GM19395 (cell line): ENCODE measurements at regions not wholly inside any gene's neighbourhood (a gene's known extent, or its start where the extent isn't known, plus 50 kb on each side); places are given as distances from the start of the nearest gene placed in this dataset.

Source experiments
- ATAC-seq: cut with Tn5 transposase; IDR thresholded peaks from one replicate; pipeline ENCODE4 v1.9.1; 2021; ENCODE audit warnings: mild to moderate bottlenecking, moderate library complexity; ENCODE audit not compliant: unreplicated experiment

DNA sequence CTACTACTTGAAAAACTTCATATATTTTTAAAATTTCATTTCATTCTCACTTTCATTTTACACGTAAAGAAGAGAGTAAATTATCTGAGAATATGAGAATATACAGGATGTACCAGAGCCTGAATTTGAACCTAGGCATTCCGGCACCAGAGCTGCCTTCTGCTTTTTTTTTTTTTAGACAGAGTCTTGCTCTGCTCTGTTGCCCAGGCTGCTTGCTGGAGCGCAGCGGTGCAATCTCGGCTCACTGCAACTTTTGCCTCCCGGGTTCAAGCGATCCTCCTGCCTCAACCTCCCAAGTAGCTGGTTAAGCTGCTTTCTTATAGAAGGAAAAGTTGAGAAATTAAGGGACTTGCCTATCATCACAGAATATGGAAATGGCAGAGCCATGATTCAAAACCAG lies 540.1 kb downstream of the EBF1 start:
- ATAC-seq = peak; percentile 60

DNA sequence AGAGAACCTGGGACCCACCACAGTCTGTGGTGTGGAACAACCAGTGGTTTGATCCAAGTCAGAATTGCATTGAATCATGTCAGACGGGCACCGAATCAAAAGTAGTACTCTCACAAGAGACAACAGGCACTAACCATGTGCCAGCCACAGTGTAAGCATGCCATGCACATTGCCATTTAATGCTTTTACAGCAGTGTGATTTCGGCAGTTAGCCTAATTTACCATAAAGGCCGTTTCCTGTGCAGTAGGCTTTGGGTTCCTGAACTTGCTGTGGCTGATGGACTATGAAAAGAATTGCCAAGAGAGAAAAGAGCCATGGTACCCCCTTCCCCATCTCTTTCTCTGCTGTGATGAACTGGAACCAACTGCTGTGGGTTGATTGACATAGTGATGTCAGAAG lies 540.6 kb downstream of the EBF1 start:
- no peak for ATAC-seq

DNA sequence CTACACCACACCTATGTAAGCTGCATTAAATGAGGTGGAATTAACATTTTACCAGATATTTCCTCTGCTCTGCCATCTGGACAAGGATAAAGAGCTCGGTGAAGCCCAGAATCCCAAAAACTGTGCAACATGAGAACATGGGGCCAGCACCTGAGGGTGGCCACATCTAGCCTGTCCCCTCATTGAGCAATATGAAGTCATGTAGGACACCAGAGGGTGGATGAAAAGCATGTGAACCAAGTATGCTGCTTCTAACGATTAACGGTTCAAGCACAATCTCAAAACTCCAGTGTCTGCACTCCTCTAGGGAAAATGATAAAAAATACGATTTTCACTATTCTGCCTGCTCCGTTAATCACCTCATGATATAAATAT lies 545.8 kb downstream of the EBF1 start:
- ATAC-seq = no peak

DNA sequence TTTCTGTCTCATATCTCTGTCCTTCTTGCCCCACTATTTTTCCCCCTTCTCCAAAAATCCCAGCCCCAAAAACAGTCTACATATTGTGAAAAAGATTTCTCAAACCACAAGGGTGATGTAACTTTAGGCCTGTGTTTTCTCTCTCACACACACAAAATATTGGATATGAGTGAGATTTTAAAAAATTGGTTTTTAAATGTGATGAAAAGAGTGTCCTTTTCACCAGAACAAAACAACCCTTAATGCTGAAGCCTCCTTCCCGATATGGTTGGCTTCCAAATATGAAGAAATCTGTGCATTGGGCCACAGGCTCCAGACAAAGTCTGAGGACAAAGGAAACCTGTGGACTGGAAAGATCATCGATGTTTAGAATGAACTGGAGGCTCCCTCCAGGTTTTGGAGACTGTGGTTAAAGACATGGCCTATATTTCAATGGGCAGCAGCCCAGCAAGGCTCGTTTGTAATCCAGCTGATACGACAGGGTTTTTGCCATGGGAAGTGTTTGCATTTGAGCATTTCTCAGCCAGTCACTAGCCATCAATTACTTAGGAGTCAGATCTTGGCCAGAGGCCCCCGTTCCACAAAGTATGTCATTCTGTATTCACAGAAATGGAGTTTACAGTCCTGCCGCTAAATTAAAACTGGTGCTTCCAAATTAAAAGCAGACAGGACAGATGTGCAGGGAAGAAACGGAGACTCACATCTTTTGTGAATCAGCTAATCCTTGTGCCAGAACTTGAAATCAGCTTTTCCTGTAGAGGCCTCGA lies 546.3 kb downstream of the EBF1 start:
- ATAC-seq = no peak

DNA sequence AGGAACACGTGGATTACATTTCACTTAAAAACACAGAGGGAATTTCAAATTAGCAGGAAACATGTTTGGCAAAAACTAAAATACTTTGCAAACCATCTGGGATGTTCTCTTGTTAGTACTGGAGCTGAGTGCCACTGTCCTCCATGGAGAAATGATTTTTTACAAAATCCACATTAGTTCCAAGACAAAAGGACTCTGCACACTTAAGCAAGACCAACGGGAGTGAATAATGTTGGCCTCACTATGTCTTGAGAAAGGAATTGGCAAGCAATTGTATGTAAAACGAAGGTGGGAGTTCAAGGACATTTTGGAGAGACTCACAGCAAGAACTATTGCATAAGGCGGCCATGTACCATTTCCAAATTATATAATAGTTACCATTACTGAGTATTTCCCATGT lies 547.5 kb downstream of the EBF1 start:
- no peak for ATAC-seq

DNA sequence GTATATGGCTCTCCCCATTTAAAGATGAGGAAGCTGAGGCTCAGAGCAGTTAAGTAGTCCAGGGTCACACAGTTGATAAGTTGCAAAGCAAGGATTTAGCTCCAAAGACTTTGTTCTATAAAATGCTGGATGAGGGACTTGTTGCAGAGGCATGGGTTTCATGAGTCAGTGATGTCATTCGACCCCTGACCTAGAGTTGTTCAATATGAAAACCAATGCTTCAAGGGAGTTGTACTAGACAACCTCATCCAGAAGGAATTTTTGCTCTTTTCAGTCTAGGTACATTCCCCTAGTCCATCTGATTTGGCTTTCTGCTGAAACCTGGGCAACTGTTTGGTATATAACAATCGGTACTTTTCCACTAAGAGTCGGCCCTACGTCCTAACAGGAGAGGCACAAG lies 550.4 kb downstream of the EBF1 start:
- ATAC-seq = no peak

DNA sequence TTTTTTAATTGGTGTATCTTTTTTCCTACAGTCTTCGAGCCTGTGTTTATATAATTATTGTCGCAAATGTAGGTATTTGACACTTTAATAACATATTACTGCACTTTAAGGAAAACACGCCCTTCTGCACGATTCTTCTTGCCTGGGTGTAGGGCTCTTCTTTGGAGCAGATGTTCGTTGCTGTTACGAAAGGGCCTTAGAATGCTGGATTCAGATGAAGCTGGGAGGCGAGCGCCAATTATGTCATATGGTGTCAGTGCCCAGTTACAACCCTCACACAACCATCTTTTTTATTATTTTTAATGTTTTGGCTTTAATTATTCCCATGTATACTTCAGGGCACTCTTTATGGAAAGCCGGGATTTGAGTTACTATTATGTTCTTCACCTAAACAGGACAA lies 553.0 kb downstream of the EBF1 start:
- no peak for ATAC-seq

DNA sequence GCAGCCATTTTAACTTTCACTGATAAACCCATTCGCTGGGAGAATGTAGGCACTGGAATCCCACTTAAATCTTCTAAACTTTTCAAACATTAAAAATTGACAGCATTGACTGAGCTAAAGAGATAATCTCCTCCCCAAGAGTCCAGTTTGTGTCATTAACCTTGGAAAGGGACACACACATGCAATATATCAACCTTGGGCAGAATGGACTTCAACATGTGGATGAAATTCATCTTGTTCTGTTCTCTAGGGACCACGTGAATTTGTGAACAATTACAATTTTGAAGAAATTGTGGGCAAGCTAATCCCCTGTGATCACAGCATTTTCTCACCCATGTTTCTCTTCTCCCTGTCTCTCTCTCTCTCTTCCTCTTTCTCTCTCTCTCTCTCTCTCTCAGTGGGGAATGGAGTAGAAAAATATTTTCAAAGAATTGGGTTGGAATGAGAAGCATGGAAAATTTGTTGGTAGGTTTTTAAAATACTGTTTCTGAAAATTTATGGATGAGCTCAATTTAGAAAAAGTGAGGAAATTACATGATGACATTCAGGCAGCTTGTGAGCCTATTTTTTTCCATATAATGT lies 553.7 kb downstream of the EBF1 start:
- ATAC-seq = no peak

DNA sequence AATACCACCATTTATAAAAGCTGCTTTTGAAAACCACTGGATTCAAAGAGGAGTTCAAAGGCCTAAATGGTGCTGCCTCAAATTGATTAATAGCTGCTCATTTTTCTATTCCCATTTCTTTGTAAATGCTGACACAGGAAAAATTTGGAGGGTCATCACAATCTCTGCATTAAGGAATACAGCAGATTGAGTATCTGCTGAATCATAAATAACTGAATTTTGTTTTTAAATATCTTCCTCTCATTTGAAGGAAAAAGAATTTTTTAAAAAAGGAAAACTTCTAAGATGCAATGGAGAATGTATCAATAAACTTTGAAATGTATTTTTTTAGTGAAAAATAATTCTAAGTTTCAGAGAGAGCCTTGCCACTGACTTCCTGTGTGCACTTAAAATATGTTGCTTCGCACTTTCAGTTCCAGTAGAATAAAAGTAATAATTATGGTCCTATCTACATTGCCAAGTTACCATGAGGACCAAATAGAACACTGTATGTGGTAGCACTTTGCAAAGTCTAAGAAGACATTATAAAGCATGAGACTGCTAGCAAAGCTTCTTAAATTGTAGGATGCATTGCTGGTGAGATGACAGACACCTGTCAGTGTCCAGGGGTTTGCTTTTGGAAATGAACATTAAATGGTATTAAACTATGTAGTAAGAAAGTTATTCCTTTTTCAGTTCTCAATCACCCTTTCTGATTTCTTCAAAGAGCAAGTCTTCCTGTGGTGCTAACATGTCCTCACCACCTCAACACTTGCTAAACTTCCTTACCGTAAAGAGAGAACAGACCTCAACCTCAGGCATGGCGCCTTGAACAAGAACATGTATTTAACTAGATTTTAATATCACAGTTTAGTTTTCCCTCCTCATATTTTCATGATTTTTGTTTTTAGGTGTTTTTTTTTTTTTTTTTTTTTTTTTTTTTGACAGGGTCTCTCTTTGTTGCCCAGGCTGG lies 555.1 kb downstream of the EBF1 start:
- ATAC-seq = no peak

DNA sequence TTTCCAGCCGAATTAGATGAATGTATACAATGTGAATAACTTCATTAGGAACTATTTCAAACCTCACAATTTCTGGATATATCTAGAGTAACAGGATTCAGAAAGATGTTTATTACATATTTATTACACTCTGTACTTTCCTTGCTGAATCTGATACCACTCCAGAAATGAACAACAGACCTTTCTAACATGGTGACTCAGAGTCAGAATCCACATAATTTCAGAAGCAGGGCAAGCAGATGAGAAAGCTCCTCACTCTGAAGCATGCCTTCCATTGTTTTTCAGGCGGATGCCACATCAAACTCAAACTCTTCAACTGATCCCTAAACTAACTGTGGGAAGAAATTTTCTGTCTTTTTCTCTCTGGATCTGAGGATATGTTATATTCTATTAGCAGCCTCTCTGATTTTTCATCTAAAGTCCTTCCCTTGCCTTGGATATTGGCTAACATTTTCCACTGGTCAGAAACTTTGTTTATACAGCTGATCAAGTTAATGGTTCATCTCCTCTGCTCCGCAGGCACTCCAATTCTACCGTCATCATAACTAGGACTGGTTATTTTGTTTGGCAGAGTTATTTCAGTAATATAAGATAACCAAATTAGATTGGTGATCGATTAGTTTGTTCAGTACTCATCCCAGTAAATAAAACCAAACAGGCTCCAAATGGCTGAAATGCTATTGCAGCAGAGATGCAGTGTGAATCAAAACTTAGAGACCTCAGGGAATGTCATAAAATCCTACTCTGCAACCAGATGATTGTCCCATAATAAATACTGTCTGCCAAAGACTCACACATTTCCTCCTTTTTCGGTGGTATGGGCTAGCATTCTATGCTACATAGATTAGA lies 556.0 kb downstream of the EBF1 start:
- ATAC-seq = no peak

DNA sequence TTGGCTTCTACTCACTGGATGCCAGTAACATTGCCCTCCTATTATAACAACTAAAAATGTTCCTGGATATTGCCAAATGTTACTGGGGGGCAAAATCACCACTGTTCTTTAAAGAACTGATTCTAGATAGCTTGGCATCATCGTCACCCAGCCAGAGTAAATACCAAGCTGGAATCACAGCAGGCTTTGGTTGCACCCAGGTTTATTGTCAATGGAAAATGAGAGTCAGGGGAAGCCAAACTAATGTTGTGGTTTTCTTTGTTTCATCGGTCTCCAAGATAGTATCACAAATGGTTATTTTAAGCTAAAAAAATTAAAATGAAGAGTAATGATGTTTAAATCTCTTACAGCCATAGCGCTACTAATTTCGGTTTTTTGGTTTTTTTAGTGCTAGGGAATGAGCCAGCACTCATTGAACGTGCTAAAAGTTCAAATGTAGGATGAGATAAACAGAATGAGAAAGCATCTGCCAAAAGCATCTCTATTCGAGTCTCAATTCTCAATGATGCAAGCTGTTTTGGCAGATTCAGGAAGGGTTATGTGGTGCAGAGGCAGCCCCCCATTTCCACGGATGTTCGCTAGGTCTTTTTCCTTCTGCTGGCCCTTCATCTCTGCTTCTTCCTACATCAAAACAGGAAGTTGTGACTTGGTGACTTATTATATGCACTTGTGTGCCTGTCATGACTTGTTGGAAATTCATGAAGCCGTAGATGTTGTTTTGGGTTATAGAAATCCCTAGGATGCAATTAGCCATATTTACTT lies 558.0 kb downstream of the EBF1 start:
- ATAC-seq = no peak

DNA sequence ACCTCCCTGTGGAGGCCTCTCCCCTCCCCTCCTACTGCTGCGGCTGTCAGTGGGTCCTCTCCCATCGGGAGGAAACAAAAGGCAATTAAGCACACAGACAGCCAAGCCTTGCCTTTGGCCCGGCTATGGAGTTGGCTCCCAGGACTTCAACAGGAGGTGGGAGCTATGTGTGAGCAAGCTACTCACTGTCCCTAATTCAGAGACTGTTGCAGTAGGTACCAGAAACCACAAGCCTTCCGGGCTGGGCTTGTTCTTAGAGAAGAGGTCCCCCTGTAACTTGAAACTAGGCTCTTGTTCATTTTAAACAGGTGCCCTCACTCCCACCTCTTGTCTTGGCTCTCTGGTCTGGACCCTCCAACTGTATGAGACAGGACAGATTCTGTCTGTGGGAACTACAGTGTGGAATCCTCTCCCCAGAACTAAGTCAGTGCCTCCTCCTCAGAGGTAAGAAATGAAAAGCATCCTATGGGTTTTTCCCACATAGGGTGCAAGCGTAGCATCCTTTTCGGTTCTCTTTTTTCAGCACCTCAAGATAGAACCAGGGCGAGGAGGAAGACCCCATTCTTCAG lies 561.1 kb downstream of the EBF1 start:
- ATAC-seq = peak; percentile 75

DNA sequence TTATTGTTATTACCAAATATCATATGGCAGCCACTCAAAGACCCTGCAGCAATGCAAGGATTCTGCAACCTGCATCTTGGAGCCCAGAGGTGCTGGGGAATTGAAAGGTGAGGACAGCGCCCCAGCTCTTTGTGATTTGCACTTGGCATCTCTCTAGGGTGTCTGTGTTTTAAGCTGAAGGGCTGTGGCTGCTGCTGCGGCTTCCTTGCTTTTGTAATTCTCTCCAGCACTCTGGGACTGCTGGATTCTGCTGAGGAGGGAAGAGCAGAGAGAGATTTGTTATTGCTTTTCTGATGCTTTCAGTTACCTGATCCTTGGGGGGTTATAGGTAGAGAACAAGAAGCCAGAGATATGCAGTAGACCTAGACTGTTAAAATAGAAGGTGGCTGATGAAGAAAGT lies 562.4 kb downstream of the EBF1 start:
- no peak for ATAC-seq

DNA sequence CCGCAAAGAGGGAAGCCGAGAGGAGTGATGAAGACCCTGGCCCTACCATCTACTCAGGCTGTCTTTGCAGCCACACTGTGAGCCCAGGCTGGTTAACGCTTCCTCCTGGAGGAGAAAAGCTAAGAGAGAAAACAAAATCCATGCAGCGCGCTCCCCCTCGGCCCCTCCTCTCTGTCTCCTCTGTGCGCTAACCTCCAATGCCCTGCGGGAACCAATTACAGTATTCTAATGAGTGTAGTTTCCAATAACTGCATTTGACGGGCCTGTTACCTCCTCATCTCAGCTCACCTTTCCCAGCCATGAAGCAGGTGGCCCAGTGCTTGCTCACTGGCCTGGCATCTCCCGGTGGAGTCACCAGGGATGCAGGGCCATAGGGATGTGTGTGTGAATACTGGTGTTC lies 565.5 kb downstream of the EBF1 start:
- ATAC-seq = no peak

DNA sequence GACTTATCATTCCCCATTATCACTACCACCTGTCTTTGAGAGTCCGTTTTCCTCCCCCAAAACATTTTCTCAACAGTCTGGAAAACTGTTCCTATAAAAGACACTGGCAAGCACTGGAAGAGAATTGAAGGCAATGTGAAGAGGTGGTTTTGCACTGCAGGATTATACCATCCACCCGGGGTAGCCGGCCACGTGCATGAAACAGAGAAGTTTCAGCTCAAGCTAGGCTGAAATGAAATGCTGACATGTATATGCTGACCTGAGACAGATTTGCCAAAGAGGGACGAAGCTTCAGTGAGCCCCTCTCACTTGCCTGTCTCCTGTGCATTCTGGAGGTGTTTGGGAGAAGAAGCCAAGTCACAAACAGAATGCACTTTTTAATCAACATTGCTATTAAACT lies 567.0 kb downstream of the EBF1 start:
- ATAC-seq = no peak

DNA sequence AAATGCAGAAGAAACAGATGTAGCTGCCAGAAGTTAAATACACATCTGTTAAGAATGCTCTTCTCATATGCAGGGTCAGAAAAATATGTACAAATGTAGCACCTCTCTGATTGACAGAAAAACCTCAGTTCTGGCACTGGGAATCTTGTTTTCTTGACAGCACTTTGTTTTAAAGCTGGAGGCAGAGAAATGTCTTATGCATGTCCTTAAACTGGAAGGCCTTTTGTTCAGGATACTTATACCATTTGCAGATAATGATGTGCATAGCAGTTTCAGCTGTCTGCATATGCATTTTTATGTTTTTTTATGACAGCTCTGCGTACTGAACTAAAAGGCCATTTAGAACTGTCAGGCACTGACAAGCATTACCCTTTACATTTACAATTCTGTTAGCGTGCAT lies 567.9 kb downstream of the EBF1 start:
- ATAC-seq = no peak

DNA sequence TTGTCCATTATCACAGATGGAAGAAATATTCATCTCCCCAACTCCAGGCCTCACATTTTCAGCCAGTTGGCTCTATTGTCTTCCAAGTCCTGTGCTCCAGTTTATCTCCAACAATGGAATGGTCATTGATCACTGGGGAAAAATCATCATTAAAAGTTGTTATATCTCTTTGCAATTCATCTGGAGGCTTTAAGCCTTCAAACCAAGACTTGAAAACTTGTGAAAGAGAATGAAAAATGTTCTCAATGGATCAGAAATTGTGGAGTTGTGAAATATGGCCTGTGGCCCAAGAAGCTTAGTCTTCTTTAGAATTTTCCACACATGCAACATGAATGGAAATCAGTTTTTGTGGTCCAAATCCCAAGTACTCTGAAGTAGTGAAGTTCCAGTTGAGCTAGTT lies 569.6 kb downstream of the EBF1 start:
- no peak for ATAC-seq

DNA sequence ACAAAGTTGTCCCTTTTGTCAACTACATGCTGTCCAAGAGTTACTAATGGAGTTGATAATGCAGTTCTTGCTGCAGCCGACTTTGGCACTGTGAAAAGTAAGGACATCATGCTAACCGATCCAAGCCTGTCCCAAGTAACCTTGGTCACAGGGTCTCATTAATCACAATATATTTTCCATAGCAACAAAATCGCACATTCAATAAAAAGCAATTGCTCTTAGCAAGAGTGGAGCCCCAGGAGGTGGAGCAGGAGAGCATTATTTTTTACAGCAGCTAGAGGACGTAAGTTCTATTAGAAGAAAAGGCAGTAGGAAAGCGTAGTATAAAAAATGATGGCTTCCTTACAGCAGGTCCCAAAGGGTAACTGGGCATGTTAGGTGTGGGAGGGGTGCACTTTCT lies 570.3 kb downstream of the EBF1 start:
- ATAC-seq = no peak

DNA sequence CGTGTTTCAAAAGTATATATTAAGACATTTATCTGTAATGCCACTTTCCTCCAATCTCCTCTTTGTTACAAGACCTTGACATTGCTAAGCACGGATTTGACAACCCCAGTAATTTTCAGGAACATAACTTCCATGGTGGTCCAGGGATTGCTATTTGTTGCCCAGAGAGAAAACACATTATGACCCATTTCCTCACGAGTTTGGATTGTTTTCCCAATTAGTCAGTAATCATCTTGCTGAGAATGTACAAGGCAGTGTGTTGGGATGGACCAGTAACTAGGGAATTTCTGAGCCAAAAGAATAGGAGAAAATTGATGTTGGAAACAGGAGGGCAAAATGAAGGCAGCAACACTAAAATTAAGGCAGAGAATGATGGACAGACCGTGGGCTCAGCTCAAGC lies 574.1 kb downstream of the EBF1 start:
- ATAC-seq = no peak

DNA sequence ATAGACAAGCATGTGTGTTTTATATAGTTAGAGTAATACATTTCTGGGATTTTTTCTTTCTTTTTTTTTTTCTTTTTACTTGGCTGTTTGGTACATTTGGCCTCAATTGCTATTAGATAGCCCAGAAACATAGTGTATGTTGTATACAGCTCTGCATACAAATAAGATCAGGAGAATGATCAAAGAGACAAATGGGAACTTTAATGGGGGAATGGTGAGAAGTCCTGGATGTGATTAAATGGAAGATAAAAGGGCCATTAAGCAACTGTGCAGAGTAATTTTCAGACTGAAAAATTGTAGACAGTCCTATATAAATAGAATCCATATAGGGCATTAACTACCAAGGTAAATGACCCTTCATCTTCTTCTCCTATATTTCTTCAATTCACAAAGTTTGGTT lies 575.6 kb downstream of the EBF1 start:
- no peak for ATAC-seq
